Adrenal gland (tissue), 5 donors: ENCODE measurements at regions not wholly inside any gene's neighbourhood (a gene's known extent, or its start where the extent isn't known, plus 50 kb on each side); places are given as distances from the start of the nearest gene placed in this dataset.

Experiments used
- POLR2A ChIP-seq, 2 donors: fragments of 450-650 bp; IDR thresholded peaks; one replicate each; pipeline ENCODE4 v1.6.1; 2017; ENCODE audit warnings: antibody characterized with exemption in 2 of 2, mild to moderate bottlenecking in 2 of 2, moderate library complexity in 1 of 2
- TF ChIP-seq, protein P1 (sequence below), 6 experiments: fragments of 450-650 bp in 4 of 6; fragments of 200-600 bp in 2 of 6; sonication (generic) in 1 of 6; IDR thresholded peaks; 1 replicate in 5 of 6; 2 replicates in 1 of 6; pipeline versions ENCODE4 v1.5.1 to v1.8.0; 2016 to 2021; ENCODE audit warnings: antibody characterized with exemption in 6 of 6, mild to moderate bottlenecking in 2 of 6, moderate library complexity in 1 of 6
- donor health status: DM: no; HTN: no; CAD: no.

DNA sequence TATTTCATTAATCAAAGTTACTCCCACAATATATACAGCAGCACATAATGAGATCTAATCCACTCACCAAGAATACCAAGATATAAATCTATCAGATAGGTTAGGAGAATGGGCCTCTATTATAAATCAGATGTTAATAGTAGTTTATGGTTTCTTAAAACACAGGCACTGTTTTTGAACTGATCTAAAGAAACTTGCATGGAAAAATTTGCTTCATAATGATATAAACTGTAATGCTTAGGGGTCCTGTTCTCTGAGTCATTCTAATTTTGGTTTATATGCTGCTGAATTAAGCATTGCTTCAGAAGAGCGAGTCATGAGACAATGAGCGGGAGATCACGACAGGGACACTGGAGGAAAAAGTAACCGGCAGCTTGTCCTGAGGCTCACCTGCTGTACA lies 113.3 kb upstream of the OTUD4 start:
- TF ChIP-seq, protein P1, sequence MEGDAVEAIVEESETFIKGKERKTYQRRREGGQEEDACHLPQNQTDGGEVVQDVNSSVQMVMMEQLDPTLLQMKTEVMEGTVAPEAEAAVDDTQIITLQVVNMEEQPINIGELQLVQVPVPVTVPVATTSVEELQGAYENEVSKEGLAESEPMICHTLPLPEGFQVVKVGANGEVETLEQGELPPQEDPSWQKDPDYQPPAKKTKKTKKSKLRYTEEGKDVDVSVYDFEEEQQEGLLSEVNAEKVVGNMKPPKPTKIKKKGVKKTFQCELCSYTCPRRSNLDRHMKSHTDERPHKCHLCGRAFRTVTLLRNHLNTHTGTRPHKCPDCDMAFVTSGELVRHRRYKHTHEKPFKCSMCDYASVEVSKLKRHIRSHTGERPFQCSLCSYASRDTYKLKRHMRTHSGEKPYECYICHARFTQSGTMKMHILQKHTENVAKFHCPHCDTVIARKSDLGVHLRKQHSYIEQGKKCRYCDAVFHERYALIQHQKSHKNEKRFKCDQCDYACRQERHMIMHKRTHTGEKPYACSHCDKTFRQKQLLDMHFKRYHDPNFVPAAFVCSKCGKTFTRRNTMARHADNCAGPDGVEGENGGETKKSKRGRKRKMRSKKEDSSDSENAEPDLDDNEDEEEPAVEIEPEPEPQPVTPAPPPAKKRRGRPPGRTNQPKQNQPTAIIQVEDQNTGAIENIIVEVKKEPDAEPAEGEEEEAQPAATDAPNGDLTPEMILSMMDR (IDR thresholded peaks at IDR 0.05) = no peak
- TF ChIP-seq POLR2A (IDR thresholded peaks at IDR 0.05) = no peak
